ENCODE measurements at regions not wholly inside any gene's neighbourhood (a gene's known extent, or its start where the extent isn't known, plus 50 kb on each side); places are given as distances from the start of the nearest gene placed in this dataset.

DNA sequence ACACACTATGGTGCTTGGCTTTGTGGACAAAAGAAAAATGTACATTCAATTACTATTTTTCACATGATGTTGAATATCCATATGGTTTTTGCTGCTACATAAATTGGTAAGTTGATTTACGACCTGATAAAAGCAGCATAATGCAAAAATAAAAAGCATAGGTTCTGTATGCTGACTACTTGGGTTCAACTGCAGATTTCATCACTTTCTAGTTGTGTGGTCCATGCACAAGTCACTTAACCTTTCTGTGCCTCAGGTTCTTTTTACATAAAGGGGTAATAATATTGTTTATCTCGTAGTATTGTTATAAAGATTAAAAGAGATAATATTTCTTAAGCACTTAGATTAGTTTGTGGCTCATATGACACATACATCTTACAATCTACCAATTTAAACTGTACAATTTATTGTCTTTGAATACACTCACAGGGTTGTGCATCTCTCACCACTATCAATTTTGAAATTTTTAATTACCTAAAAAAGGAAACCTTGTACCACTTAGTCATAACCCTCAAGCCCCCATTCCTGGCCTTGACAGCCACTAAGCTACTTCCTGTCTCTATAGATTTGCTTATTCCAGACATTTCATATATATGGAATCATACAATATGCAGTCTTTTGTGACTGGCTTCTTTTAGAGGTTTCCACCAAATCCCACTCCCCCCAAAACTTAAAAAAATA is 1443.9 kb downstream of the SUCLG1 start:
- H3K9ac ChIP-seq (ENCODE audit: control insufficient read depth, insufficient read depth, low read length), result no peak overlapping the region
- H3K36me3 ChIP-seq (ENCODE audit: control insufficient read depth in 2 of 2, insufficient read depth in 2 of 2, low read length in 1 of 2), result no peaks in the 10 kb centered on the region
- in situ Hi-C loops (cut with MboI), result no loop called here
- H3K9me3 ChIP-seq (replicated peaks; ENCODE audit: control insufficient read depth, insufficient read depth, low read length), result no peaks in the 10 kb centered on the region
- no peak overlapping the region for H2AFZ ChIP-seq (ENCODE audit: control insufficient read depth, low read depth, low read length)
- ChIA-PET RAD21 (ENCODE audit: unreplicated experiment) (no interaction called here), SMC1A (ENCODE audit: uncharacterized antibody, unreplicated experiment) (no interaction called here), POLR2A (no interaction called here), CTCF (no interaction called here)
- FAIRE-seq (no peak), DNase-seq (ENCODE audit: low read depth, low spot score) (no peak), ATAC-seq (no peak)
- H3K4me2 ChIP-seq (ENCODE audit: control insufficient read depth, insufficient read depth), result no peak overlapping the region
- WGBS (ENCODE audit: insufficient coverage, insufficient replicate concordance, low lambda C conversion rate, missing lambda C conversion rate), result 0% methylated on average over 2 of the region's 2 CpGs
- no peak overlapping the region for H3K4me3 ChIP-seq
- no peaks in the 10 kb centered on the region for H4K20me1 ChIP-seq (ENCODE audit: control insufficient read depth, insufficient read depth)
- no peaks in the 10 kb centered on the region for H3K79me2 ChIP-seq (ENCODE audit: control insufficient read depth, insufficient read depth, low read length)
- no peak overlapping the region for H3K27ac ChIP-seq (ENCODE audit: control insufficient read depth, insufficient read depth)
- no peaks in the 10 kb centered on the region for H3K27me3 ChIP-seq (replicated peaks in 1 of 2; ENCODE audit: control insufficient read depth in 2 of 2, insufficient read depth in 2 of 2, low read length in 1 of 2)
- no peak for TF ChIP-seq EZH2 (IDR thresholded peaks at IDR 0.05; ENCODE audit: borderline replicate concordance, control insufficient read depth, low read depth, low read length)
- TF ChIP-seq SMAD1 (IDR thresholded peaks at IDR 0.05; ENCODE audit: low read depth, partially characterized antibody), result no peak
- no peak for TF ChIP-seq IKZF1 (conservative IDR thresholded peaks at IDR 0.05)
- TF ChIP-seq, protein P1, sequence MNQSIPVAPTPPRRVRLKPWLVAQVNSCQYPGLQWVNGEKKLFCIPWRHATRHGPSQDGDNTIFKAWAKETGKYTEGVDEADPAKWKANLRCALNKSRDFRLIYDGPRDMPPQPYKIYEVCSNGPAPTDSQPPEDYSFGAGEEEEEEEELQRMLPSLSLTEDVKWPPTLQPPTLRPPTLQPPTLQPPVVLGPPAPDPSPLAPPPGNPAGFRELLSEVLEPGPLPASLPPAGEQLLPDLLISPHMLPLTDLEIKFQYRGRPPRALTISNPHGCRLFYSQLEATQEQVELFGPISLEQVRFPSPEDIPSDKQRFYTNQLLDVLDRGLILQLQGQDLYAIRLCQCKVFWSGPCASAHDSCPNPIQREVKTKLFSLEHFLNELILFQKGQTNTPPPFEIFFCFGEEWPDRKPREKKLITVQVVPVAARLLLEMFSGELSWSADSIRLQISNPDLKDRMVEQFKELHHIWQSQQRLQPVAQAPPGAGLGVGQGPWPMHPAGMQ (IDR thresholded peaks at IDR 0.05; ENCODE audit: borderline replicate concordance), result no peak
- TF ChIP-seq CHD4 (IDR thresholded peaks at IDR 0.05), result no peak
- H3K4me1 ChIP-seq (ENCODE audit: control insufficient read depth, insufficient read depth, low read length), result no peaks in the 10 kb centered on the region
- no TSS peak for BruUV-seq (replicated peaks)
- intact Hi-C loops (cut with micrococcal nuclease; ENCODE audit: unreplicated experiment), result no loop called here

DNA sequence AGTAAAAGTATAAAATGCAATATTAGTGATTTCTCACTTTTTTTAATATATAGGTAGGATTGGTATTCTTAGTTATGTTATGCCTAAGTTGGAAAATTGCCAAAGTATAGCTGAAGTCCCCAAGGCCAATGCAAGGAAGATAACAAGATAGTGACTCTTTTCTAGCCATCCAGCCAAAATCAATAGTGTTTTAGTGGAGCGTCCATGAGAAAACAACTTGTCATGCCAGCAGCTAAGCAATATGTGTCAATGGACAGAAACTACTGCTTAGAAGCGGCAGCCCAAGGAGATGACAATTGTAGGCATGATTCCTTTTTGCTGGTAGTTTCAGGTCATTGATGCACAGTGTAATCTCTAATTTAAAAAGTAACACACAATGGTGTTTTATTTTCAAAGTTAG is 1444.6 kb downstream of the SUCLG1 start:
- ChIA-PET SMC1A (ENCODE audit: uncharacterized antibody, unreplicated experiment) (no interaction called here), CTCF (no interaction called here), POLR2A (no interaction called here), RAD21 (ENCODE audit: unreplicated experiment) (no interaction called here)
- Histone ChIP-seq H4K20me1 (ENCODE audit: control insufficient read depth, insufficient read depth) (no peaks in the 10 kb centered on the region), H3K4me3 (no peak overlapping the region), H3K27me3 (replicated peaks in 1 of 2; ENCODE audit: control insufficient read depth in 2 of 2, insufficient read depth in 2 of 2, low read length in 1 of 2) (no peaks in the 10 kb centered on the region), H2AFZ (ENCODE audit: control insufficient read depth, low read depth, low read length) (no peak overlapping the region), H3K9ac (ENCODE audit: control insufficient read depth, insufficient read depth, low read length) (no peak overlapping the region), H3K4me2 (ENCODE audit: control insufficient read depth, insufficient read depth) (no peak overlapping the region), H3K79me2 (ENCODE audit: control insufficient read depth, insufficient read depth, low read length) (no peaks in the 10 kb centered on the region), H3K36me3 (ENCODE audit: control insufficient read depth in 2 of 2, insufficient read depth in 2 of 2, low read length in 1 of 2) (no peaks in the 10 kb centered on the region), H3K4me1 (ENCODE audit: control insufficient read depth, insufficient read depth, low read length) (no peaks in the 10 kb centered on the region), H3K9me3 (replicated peaks; ENCODE audit: control insufficient read depth, insufficient read depth, low read length) (no peaks in the 10 kb centered on the region), H3K27ac (ENCODE audit: control insufficient read depth, insufficient read depth) (no peak overlapping the region)
- intact Hi-C loops (cut with micrococcal nuclease; ENCODE audit: unreplicated experiment), result no loop called here
- 45% methylated on average over 2 of the region's 2 CpGs for WGBS (ENCODE audit: insufficient coverage, insufficient replicate concordance, low lambda C conversion rate, missing lambda C conversion rate)
- DNase-seq (ENCODE audit: low read depth, low spot score) (no peak), ATAC-seq (no peak), FAIRE-seq (no peak)
- in situ Hi-C loops (cut with MboI), result no loop called here
- BruUV-seq (replicated peaks), result no TSS peak
- no peak for TF ChIP-seq MXI1 (IDR thresholded peaks at IDR 0.05; ENCODE audit: low read depth, low read length)
- TF ChIP-seq POLR2AphosphoS5 (IDR thresholded peaks at IDR 0.05; ENCODE audit: low read length), result no peak
- TF ChIP-seq SMAD1 (IDR thresholded peaks at IDR 0.05; ENCODE audit: low read depth, partially characterized antibody), result no peak
- TF ChIP-seq, protein P2, sequence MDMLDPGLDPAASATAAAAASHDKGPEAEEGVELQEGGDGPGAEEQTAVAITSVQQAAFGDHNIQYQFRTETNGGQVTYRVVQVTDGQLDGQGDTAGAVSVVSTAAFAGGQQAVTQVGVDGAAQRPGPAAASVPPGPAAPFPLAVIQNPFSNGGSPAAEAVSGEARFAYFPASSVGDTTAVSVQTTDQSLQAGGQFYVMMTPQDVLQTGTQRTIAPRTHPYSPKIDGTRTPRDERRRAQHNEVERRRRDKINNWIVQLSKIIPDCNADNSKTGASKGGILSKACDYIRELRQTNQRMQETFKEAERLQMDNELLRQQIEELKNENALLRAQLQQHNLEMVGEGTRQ (IDR thresholded peaks at IDR 0.05; ENCODE audit: borderline replicate concordance, low read depth, low read length), result no peak
- TF ChIP-seq WRNIP1 (IDR thresholded peaks at IDR 0.05; ENCODE audit: borderline replicate concordance, low read depth, low read length), result no peak
- no peak for TF ChIP-seq ZNF274 (IDR thresholded peaks at IDR 0.05; ENCODE audit: insufficient read depth, insufficient read length)
- TF ChIP-seq, protein P3, sequence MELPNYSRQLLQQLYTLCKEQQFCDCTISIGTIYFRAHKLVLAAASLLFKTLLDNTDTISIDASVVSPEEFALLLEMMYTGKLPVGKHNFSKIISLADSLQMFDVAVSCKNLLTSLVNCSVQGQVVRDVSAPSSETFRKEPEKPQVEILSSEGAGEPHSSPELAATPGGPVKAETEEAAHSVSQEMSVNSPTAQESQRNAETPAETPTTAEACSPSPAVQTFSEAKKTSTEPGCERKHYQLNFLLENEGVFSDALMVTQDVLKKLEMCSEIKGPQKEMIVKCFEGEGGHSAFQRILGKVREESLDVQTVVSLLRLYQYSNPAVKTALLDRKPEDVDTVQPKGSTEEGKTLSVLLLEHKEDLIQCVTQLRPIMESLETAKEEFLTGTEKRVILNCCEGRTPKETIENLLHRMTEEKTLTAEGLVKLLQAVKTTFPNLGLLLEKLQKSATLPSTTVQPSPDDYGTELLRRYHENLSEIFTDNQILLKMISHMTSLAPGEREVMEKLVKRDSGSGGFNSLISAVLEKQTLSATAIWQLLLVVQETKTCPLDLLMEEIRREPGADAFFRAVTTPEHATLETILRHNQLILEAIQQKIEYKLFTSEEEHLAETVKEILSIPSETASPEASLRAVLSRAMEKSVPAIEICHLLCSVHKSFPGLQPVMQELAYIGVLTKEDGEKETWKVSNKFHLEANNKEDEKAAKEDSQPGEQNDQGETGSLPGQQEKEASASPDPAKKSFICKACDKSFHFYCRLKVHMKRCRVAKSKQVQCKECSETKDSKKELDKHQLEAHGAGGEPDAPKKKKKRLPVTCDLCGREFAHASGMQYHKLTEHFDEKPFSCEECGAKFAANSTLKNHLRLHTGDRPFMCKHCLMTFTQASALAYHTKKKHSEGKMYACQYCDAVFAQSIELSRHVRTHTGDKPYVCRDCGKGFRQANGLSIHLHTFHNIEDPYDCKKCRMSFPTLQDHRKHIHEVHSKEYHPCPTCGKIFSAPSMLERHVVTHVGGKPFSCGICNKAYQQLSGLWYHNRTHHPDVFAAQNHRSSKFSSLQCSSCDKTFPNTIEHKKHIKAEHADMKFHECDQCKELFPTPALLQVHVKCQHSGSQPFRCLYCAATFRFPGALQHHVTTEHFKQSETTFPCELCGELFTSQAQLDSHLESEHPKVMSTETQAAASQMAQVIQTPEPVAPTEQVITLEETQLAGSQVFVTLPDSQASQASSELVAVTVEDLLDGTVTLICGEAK (IDR thresholded peaks at IDR 0.05; ENCODE audit: borderline replicate concordance), result no peak
- no peak for TF ChIP-seq YY1 (IDR thresholded peaks at IDR 0.05; ENCODE audit: low read depth, low read length)
